Body of pancreas (tissue), 4 donors: ENCODE measurements at regions not wholly inside any gene's neighbourhood (a gene's known extent, or its start where the extent isn't known, plus 50 kb on each side); places are given as distances from the start of the nearest gene placed in this dataset.

Experiments
- POLR2A ChIP-seq, 3 donors: fragments of 450-650 bp; IDR thresholded peaks; one replicate each; pipeline ENCODE4 v1.6.1; 2016; ENCODE audit warnings: antibody characterized with exemption in 3 of 3, mild to moderate bottlenecking in 2 of 3
- TF ChIP-seq, protein P1 (sequence below), 7 experiments: fragments of 450-650 bp in 4 of 7; fragments of 200-600 bp in 3 of 7; sonication (generic) in 3 of 7; IDR thresholded peaks; one replicate each; pipeline ENCODE4 v1.5.1; 2016 to 2019; ENCODE audit warnings: antibody characterized with exemption in 7 of 7

DNA sequence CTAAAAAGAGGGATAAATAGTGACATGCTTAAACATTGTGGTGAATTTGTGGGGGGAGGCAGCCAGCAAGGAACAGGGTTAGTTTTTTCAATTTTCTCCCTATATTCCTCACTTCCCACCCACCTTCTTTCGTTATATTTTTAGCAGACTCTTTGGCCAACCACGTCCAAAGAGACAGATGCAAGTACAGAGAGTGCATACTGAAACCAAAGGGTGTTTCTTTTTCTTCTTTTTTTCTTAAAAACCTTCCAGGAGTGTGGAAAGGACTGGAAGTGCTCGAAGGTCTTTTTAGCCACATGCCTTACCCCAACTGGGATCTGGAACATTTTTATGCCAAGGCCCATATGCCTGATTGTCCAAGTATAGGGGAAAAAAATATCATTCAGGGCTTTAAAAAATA lies 59.0 kb downstream of the TNP1 start:
- TF ChIP-seq, protein P1, sequence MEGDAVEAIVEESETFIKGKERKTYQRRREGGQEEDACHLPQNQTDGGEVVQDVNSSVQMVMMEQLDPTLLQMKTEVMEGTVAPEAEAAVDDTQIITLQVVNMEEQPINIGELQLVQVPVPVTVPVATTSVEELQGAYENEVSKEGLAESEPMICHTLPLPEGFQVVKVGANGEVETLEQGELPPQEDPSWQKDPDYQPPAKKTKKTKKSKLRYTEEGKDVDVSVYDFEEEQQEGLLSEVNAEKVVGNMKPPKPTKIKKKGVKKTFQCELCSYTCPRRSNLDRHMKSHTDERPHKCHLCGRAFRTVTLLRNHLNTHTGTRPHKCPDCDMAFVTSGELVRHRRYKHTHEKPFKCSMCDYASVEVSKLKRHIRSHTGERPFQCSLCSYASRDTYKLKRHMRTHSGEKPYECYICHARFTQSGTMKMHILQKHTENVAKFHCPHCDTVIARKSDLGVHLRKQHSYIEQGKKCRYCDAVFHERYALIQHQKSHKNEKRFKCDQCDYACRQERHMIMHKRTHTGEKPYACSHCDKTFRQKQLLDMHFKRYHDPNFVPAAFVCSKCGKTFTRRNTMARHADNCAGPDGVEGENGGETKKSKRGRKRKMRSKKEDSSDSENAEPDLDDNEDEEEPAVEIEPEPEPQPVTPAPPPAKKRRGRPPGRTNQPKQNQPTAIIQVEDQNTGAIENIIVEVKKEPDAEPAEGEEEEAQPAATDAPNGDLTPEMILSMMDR (IDR thresholded peaks at IDR 0.05): no peak
- TF ChIP-seq POLR2A (IDR thresholded peaks at IDR 0.05): no peak
